NCI-H446 (cell line): ENCODE measurements at regions not wholly inside any gene's neighbourhood (a gene's known extent, or its start where the extent isn't known, plus 50 kb on each side); places are given as distances from the start of the nearest gene placed in this dataset.

Experiments
- DNase-seq, 2 experiments: peaks; one replicate each; lab custom pipeline; 2025; lab: John Stamatoyannopoulos, UW

GRCh38 chr10:120960725-120961124 is 109.6 kb downstream of the WDR11 start:
- DNase-seq: no peak

- DNase-seq: no peak
Measured at GRCh38 chr10:120961795-120962755, 110.9 kb downstream of the WDR11 start.

- DNase-seq: peak in 1 of 2 experiments; percentile 4
Measured at GRCh38 chr10:120962756-120963593, 111.8 kb downstream of the WDR11 start.

- no peak for DNase-seq
Measured at GRCh38 chr10:120963594-120964220, 112.5 kb downstream of the WDR11 start.

- no peak for DNase-seq
Measured at GRCh38 chr10:120966657-120967045, 115.5 kb downstream of the WDR11 start.

- no peak for DNase-seq
Measured at GRCh38 chr10:120969219-120969645, 118.1 kb downstream of the WDR11 start.

GRCh38 chr10:120970595-120971529 is 119.7 kb downstream of the WDR11 start:
- no peak for DNase-seq

GRCh38 chr10:120971671-120972070 is 120.5 kb downstream of the WDR11 start:
- peak; percentile 48 to 91 for DNase-seq

- peak in 1 of 2 experiments; percentile 42 for DNase-seq
Measured at GRCh38 chr10:120972259-120972658, 121.1 kb downstream of the WDR11 start.

GRCh38 chr10:120975072-120975867 is 124.1 kb downstream of the WDR11 start:
- DNase-seq: no peak

- DNase-seq: no peak
Measured at GRCh38 chr10:120975868-120976225, 124.7 kb downstream of the WDR11 start.

GRCh38 chr10:120977897-120978296 is 126.7 kb downstream of the WDR11 start:
- DNase-seq: no peak

- no peak for DNase-seq
Measured at GRCh38 chr10:120978589-120979252, 127.6 kb downstream of the WDR11 start.

- no peak for DNase-seq
Measured at GRCh38 chr10:120979435-120980278, 128.5 kb downstream of the WDR11 start.

- no peak for DNase-seq
Measured at GRCh38 chr10:120980279-120981255, 129.4 kb downstream of the WDR11 start.

- DNase-seq: no peak
Measured at GRCh38 chr10:120981601-120982391, 130.6 kb downstream of the WDR11 start.

GRCh38 chr10:120982507-120982906 is 131.3 kb downstream of the WDR11 start:
- no peak for DNase-seq
